ENCODE measurements at regions not wholly inside any gene's neighbourhood (a gene's known extent, or its start where the extent isn't known, plus 50 kb on each side); places are given as distances from the start of the nearest gene placed in this dataset.

- no peak for DNase-seq
These were observed 173.0 kb downstream of the NTMT2 start for GRCh38 chr1:170318736-170319135.

GRCh38 chr1:170321113-170321512 is 175.4 kb downstream of the NTMT2 start:
- no peak for DNase-seq

GRCh38 chr1:170326186-170326585 is 180.4 kb downstream of the NTMT2 start:
- DNase-seq: no peak

GRCh38 chr1:170332801-170333200 is 187.0 kb downstream of the NTMT2 start:
- DNase-seq: no peak

GRCh38 chr1:170337413-170337994 is 191.7 kb downstream of the NTMT2 start:
- DNase-seq: no peak

GRCh38 chr1:170339534-170339933 is 192.4 kb upstream of the GORAB start:
- no peak for DNase-seq

- no peak for DNase-seq
These were observed 191.7 kb upstream of the GORAB start for GRCh38 chr1:170340308-170340707.

GRCh38 chr1:170351366-170351946 is 180.5 kb upstream of the GORAB start:
- peak; percentile 50 for DNase-seq

GRCh38 chr1:170354246-170354645 is 177.7 kb upstream of the GORAB start:
- no peak for DNase-seq

GRCh38 chr1:170354690-170355089 is 177.3 kb upstream of the GORAB start:
- DNase-seq: no peak

GRCh38 chr1:170355267-170355801 is 176.6 kb upstream of the GORAB start:
- DNase-seq: no peak

GRCh38 chr1:170356585-170356984 is 175.4 kb upstream of the GORAB start:
- no peak for DNase-seq

- DNase-seq: no peak
These were observed 174.2 kb upstream of the GORAB start for GRCh38 chr1:170357750-170358149.

- DNase-seq: no peak
These were observed 171.4 kb upstream of the GORAB start for GRCh38 chr1:170360601-170361000.

GRCh38 chr1:170365331-170365730 is 166.6 kb upstream of the GORAB start:
- no peak for DNase-seq

- DNase-seq: no peak
These were observed 165.0 kb upstream of the GORAB start for GRCh38 chr1:170366980-170367379.

- no peak for DNase-seq
These were observed 164.4 kb upstream of the GORAB start for GRCh38 chr1:170367615-170368014.

- DNase-seq: no peak
These were observed 163.0 kb upstream of the GORAB start for GRCh38 chr1:170369000-170369399.

GRCh38 chr1:170369417-170369816 is 162.5 kb upstream of the GORAB start:
- no peak for DNase-seq

GRCh38 chr1:170370087-170370486 is 161.9 kb upstream of the GORAB start:
- DNase-seq: no peak

- DNase-seq: no peak
These were observed 156.8 kb upstream of the GORAB start for GRCh38 chr1:170375082-170375723.

GRCh38 chr1:170376801-170377385 is 155.1 kb upstream of the GORAB start:
- DNase-seq: no peak

- DNase-seq: no peak
These were observed 154.5 kb upstream of the GORAB start for GRCh38 chr1:170377440-170377839.

Data from right hindlimb (tissue), 1 donor.